ENCODE measurements at regions not wholly inside any gene's neighbourhood (a gene's known extent, or its start where the extent isn't known, plus 50 kb on each side); places are given as distances from the start of the nearest gene placed in this dataset.
"Not testable (repeated sequence)": the region's sequence is repeated elsewhere in the genome, so short reads cannot be mapped to it uniquely, and the experiment has no call there.

GRCh38 chrX:122344816-122345215, 839.3 kb upstream of the GRIA3 start:
- DNase-seq (ENCODE audit: low read depth), result no peak

- no peak for DNase-seq (ENCODE audit: low read depth)
These were observed 820.8 kb upstream of the GRIA3 start for GRCh38 chrX:122363112-122363795.

- DNase-seq (ENCODE audit: low read depth), result not testable (repeated sequence)
These were observed 808.5 kb upstream of the GRIA3 start for GRCh38 chrX:122375533-122375932.

GRCh38 chrX:122389005-122389404, 795.1 kb upstream of the GRIA3 start:
- DNase-seq (ENCODE audit: low read depth), result no peak

GRCh38 chrX:122418758-122419157, 765.3 kb upstream of the GRIA3 start:
- DNase-seq (ENCODE audit: low read depth), result no peak

- DNase-seq (ENCODE audit: low read depth), result no peak
These were observed 762.5 kb upstream of the GRIA3 start for GRCh38 chrX:122421434-122422121.

GRCh38 chrX:122422547-122422946, 761.5 kb upstream of the GRIA3 start:
- no peak for DNase-seq (ENCODE audit: low read depth)

- DNase-seq (ENCODE audit: low read depth), result no peak
These were observed 749.1 kb upstream of the GRIA3 start for GRCh38 chrX:122434942-122435341.

- DNase-seq (ENCODE audit: low read depth), result no peak
These were observed 744.2 kb upstream of the GRIA3 start for GRCh38 chrX:122439831-122440230.

GRCh38 chrX:122440832-122441231, 743.2 kb upstream of the GRIA3 start:
- DNase-seq (ENCODE audit: low read depth), result no peak

- no peak for DNase-seq (ENCODE audit: low read depth)
These were observed 742.6 kb upstream of the GRIA3 start for GRCh38 chrX:122441451-122441850.

- DNase-seq (ENCODE audit: low read depth), result no peak
These were observed 738.6 kb upstream of the GRIA3 start for GRCh38 chrX:122445466-122445865.

GRCh38 chrX:122464341-122464740, 719.7 kb upstream of the GRIA3 start:
- no peak for DNase-seq (ENCODE audit: low read depth)

GRCh38 chrX:122475306-122475705, 708.8 kb upstream of the GRIA3 start:
- no peak for DNase-seq (ENCODE audit: low read depth)

GRCh38 chrX:122500556-122500955, 683.5 kb upstream of the GRIA3 start:
- no peak for DNase-seq (ENCODE audit: low read depth)

GRCh38 chrX:122501652-122502051, 682.4 kb upstream of the GRIA3 start:
- DNase-seq (ENCODE audit: low read depth), result no peak

GRCh38 chrX:122504026-122504425, 680.1 kb upstream of the GRIA3 start:
- DNase-seq (ENCODE audit: low read depth), result no peak

GRCh38 chrX:122512561-122513072, 671.5 kb upstream of the GRIA3 start:
- DNase-seq (ENCODE audit: low read depth), result no peak

GRCh38 chrX:122517786-122518185, 666.3 kb upstream of the GRIA3 start:
- peak; percentile 10 for DNase-seq (ENCODE audit: low read depth)

- DNase-seq (ENCODE audit: low read depth), result no peak
These were observed 638.3 kb upstream of the GRIA3 start for GRCh38 chrX:122545778-122546177.

- no peak for DNase-seq (ENCODE audit: low read depth)
These were observed 637.8 kb upstream of the GRIA3 start for GRCh38 chrX:122546269-122546668.

- no peak for DNase-seq (ENCODE audit: low read depth)
These were observed 631.7 kb upstream of the GRIA3 start for GRCh38 chrX:122552286-122552800.

GRCh38 chrX:122555925-122556324, 628.2 kb upstream of the GRIA3 start:
- DNase-seq (ENCODE audit: low read depth), result no peak
